ENCODE measurements at regions not wholly inside any gene's neighbourhood (a gene's known extent, or its start where the extent isn't known, plus 50 kb on each side); places are given as distances from the start of the nearest gene placed in this dataset.

DNA sequence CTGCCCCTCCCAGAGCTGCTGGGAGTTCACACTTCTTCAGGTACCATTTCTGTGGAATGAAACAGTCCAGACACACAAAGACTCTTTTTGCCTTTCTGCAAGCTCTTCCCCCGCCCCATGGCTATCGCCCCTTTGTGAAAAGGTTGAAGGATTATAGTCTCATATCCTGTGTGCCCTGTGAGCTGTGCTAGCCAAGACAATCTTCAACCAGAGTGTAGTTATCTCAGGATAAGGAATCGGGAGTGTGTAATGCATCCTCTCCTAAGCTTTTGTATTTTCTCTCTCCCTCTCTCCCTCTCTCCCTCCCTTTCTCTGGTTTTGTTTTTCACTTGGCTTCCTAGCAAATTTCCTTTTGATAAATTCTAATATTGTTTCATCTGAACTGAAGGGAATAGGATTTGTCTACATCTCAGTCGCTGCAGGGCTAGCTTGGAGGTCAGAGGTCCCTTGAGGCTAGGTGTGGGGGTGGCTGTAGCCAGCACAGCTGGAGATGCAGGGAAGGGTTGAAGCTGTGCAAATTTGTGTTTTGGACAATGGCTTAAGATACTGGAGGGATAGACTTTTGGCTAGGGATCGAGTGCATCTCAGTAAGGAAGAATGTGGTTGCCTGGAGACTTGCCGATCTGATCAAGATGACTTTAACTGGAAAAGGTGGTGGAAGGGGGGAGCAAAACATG lies 74.6 kb upstream of the NALF2 start:
- Histone ChIP-seq H2BK20ac (ENCODE audit: low read depth, low read length, poor library complexity, severe bottlenecking) (no peak overlapping the region), H2BK5ac (ENCODE audit: insufficient read length, low read length) (no peak overlapping the region), H3T11ph (ENCODE audit: low read length) (no peak overlapping the region), H2AFZ (ENCODE audit: low read length) (no peak overlapping the region), H3K23me2 (ENCODE audit: insufficient read length, low read depth, low read length, poor library complexity, severe bottlenecking) (no peaks in the 10 kb centered on the region), H3K14ac (ENCODE audit: insufficient read depth, low read length) (no peak overlapping the region), H4K8ac (replicated peaks; ENCODE audit: insufficient read length, low read depth, low read length) (no peak overlapping the region), H3K79me2 (ENCODE audit: insufficient read depth, low read length) (no peaks in the 10 kb centered on the region), H3K18ac (ENCODE audit: insufficient read length, low read depth, low read length) (no peak overlapping the region), H2BK15ac (ENCODE audit: low read depth, low read length) (no peak overlapping the region), H3K4ac (ENCODE audit: low read depth, low read length) (no peak overlapping the region), H3K27me3 (ENCODE audit: insufficient read depth, low read length) (no peaks in the 10 kb centered on the region; the same call in 1 of the 2 replicates), H2BK12ac (ENCODE audit: insufficient read length, low read depth, low read length) (no peak overlapping the region), H4K91ac (ENCODE audit: insufficient read length, low read depth, low read length) (no peak overlapping the region), H3K9ac (ENCODE audit: extremely low read depth, insufficient read length, low read length) (no peak overlapping the region), H3K23ac (ENCODE audit: insufficient read length, low read depth, low read length) (no peak overlapping the region), H3K27ac (ENCODE audit: insufficient read length, low read depth, low read length) (no peak overlapping the region), H3K9me3 (ENCODE audit: control insufficient read depth, low read depth, low read length) (peaks cover 50% of the 10 kb centered on the region), H4K5ac (ENCODE audit: insufficient read length, low read depth, low read length) (no peak overlapping the region), H3K4me1 (ENCODE audit: insufficient read depth, low read length) (no peaks in the 10 kb centered on the region), H4K20me1 (ENCODE audit: control insufficient read depth, insufficient read depth, insufficient read length) (no peaks in the 10 kb centered on the region), H3K79me1 (ENCODE audit: insufficient read depth, low read depth, low read length, poor library complexity, severe bottlenecking) (no peaks in the 10 kb centered on the region), H2BK120ac (ENCODE audit: low read depth, low read length, poor library complexity, severe bottlenecking) (no peak overlapping the region), H3K56ac (ENCODE audit: insufficient read length, low read depth, low read length) (no peak overlapping the region), H3K4me2 (ENCODE audit: insufficient read depth, insufficient read length, low read length) (no peak overlapping the region), H2AK5ac (ENCODE audit: insufficient read length, low read length) (no peak overlapping the region)
- no CpG with 5 or more reads among the region's 6 CpGs for WGBS (ENCODE audit: extremely low coverage, insufficient read length, low lambda C conversion rate)
- no peak overlapping the region for H3K4me3 Mint-ChIP-seq
- no peaks in the 10 kb centered on the region for H3K36me3 Mint-ChIP-seq (ENCODE audit: insufficient read depth in 1 of 3, low read depth in 3 of 3)
- no peak overlapping the region for H3K27ac Mint-ChIP-seq
- H3K27me3 Mint-ChIP-seq (ENCODE audit: low read depth), result peaks cover 8% of the 10 kb centered on the region
- TF ChIP-seq, protein P1, sequence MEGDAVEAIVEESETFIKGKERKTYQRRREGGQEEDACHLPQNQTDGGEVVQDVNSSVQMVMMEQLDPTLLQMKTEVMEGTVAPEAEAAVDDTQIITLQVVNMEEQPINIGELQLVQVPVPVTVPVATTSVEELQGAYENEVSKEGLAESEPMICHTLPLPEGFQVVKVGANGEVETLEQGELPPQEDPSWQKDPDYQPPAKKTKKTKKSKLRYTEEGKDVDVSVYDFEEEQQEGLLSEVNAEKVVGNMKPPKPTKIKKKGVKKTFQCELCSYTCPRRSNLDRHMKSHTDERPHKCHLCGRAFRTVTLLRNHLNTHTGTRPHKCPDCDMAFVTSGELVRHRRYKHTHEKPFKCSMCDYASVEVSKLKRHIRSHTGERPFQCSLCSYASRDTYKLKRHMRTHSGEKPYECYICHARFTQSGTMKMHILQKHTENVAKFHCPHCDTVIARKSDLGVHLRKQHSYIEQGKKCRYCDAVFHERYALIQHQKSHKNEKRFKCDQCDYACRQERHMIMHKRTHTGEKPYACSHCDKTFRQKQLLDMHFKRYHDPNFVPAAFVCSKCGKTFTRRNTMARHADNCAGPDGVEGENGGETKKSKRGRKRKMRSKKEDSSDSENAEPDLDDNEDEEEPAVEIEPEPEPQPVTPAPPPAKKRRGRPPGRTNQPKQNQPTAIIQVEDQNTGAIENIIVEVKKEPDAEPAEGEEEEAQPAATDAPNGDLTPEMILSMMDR (conservative IDR thresholded peaks at IDR 0.05), result no peak
- peaks cover 48 to 55% of the 10 kb centered on the region in 2 experiments for H3K9me3 Mint-ChIP-seq
- H3K4me1 Mint-ChIP-seq, result peaks cover 9 to 10% of the 10 kb centered on the region in 2 experiments
- DNase-seq, result no peak
